Testis (tissue), 2 donors: ENCODE measurements at regions not wholly inside any gene's neighbourhood (a gene's known extent, or its start where the extent isn't known, plus 50 kb on each side); places are given as distances from the start of the nearest gene placed in this dataset.
"Not testable (repeated sequence)": the region's sequence is repeated elsewhere in the genome, so short reads cannot be mapped to it uniquely, and the experiment has no call there.

Experiments
- DNase-seq: peaks from one replicate; pipeline ENCODE4 v3.0.0-alpha.2; 2019
- H3K27ac ChIP-seq, 2 donors: fragments of 200-600 bp; sonication (generic); one replicate each; pipeline ENCODE4 v1.5.1; 2019
- H3K27me3 ChIP-seq: fragments of 200-600 bp; sonication (generic); one replicate; pipeline ENCODE4 v1.5.1; 2019
- H3K36me3 ChIP-seq: fragments of 200-600 bp; sonication (generic); one replicate; pipeline ENCODE4 v1.5.1; 2017; ENCODE audit warnings: low read depth; ENCODE audit errors: missing control alignments
- H3K4me1 ChIP-seq: fragments of 200-600 bp; sonication (generic); one replicate; pipeline ENCODE4 v1.5.1; 2019
- H3K4me3 ChIP-seq, 2 donors: fragments of 200-600 bp; sonication (generic); one replicate each; pipeline ENCODE4 v1.5.1; 2017 to 2019
- H3K9me3 ChIP-seq: fragments of 200-600 bp; sonication (generic); one replicate; pipeline ENCODE4 v1.5.1; 2017
- POLR2A ChIP-seq: fragments of 450-650 bp; IDR thresholded peaks from one replicate; pipeline ENCODE4 v1.6.1; 2017; ENCODE audit warnings: antibody characterized with exemption, mild to moderate bottlenecking, moderate library complexity
- WGBS, 2 donors: methylation state at CpG; one replicate each; pipeline ENCODE4 v1.1.5; 2018; 5-methylcytosine and 5-hydroxymethylcytosine counted together
- intact Hi-C: fragments of 100-400 bp; cut with DNase I; formaldehyde crosslinking; loops from one replicate; pipeline ENCODE4 v1.15.1; 2023; ENCODE audit warnings: low total_unique reads
- TF ChIP-seq, protein P1 (sequence below), 3 experiments: fragments of 450-650 bp in 2 of 3; fragments of 200-600 bp in 1 of 3; sonication (generic) in 1 of 3; IDR thresholded peaks; one replicate each; pipeline ENCODE4 v1.5.1; 2016 to 2019; ENCODE audit warnings: antibody characterized with exemption in 3 of 3, mild to moderate bottlenecking in 2 of 3, moderate library complexity in 1 of 3

DNA sequence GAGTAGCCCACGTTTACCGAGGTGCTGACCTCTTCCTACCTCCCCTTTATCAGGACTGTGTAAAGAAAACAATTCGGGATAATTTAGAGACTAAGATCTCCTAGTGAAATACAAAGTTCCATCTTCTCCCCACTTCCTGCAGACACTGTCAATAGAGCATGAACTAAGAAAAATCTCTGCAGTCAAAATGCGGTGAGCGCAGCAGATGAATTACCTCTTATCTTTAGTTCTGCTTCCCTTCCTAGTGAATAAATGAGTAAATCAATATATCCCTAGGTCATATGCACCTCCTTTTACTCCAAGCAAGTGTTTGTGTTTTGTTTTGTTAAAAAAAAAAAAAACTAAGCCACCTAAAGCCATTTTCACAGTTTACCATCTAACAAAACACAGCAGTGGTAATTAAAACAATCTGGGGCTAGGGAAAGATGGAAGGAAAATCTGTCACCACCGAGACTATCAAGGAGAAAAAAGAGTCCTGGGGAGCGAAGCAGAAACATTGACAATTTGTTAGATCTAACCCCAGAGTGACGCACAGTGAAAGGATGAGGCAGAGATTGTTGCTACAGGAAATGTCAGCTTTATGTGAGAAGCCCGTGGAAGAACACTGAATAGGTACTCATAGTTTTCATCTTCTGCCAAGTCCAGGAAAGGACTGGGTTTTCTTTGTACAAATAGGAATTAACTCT, 159.4 kb upstream of the SPTLC3 start:
- Histone ChIP-seq H3K9me3 (no peaks in the 10 kb centered on the region), H3K4me3 (no peak overlapping the region), H3K27me3 (no peaks in the 10 kb centered on the region), H3K27ac (no peak overlapping the region), H3K36me3 (no peaks in the 10 kb centered on the region), H3K4me1 (no peaks in the 10 kb centered on the region)
- TF ChIP-seq POLR2A: no peak
- TF ChIP-seq, protein P1, sequence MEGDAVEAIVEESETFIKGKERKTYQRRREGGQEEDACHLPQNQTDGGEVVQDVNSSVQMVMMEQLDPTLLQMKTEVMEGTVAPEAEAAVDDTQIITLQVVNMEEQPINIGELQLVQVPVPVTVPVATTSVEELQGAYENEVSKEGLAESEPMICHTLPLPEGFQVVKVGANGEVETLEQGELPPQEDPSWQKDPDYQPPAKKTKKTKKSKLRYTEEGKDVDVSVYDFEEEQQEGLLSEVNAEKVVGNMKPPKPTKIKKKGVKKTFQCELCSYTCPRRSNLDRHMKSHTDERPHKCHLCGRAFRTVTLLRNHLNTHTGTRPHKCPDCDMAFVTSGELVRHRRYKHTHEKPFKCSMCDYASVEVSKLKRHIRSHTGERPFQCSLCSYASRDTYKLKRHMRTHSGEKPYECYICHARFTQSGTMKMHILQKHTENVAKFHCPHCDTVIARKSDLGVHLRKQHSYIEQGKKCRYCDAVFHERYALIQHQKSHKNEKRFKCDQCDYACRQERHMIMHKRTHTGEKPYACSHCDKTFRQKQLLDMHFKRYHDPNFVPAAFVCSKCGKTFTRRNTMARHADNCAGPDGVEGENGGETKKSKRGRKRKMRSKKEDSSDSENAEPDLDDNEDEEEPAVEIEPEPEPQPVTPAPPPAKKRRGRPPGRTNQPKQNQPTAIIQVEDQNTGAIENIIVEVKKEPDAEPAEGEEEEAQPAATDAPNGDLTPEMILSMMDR (IDR thresholded peaks at IDR 0.05): no peak
- DNase-seq: no peak
- WGBS, 2 donors: 42 to 57% methylated on average over 9 of the region's 9 CpGs
- intact Hi-C loops: no loop called here

DNA sequence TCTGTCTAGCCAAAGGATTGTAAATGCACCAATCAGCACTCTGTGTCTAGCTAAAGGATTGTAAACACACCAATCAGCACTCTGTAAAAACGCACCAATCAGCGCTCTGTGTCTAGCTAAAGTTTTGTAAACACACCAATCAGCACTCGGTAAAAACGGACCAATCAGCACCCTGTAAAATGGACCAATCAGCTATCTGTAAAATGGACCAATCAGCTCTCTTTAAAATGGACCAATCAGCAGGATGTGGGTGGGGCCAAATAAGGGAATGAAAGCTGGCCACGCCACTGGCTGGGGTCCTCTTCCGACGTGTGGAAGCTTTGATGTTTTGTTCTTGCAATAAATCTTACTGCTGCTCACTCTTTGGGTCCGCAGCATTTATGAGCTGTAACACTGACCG, 151.1 kb upstream of the SPTLC3 start:
- DNase-seq: peak; percentile 63
- H3K27me3 ChIP-seq, H3K4me1 ChIP-seq, intact Hi-C loops, H3K9me3 ChIP-seq, H3K36me3 ChIP-seq, H3K27ac ChIP-seq: not testable (repeated sequence)
- H3K4me3 ChIP-seq: peak overlapping the region in 1 of 2 donors; percentile 18
- WGBS, 2 donors: 80% methylated on average over 9 of the region's 9 CpGs

DNA sequence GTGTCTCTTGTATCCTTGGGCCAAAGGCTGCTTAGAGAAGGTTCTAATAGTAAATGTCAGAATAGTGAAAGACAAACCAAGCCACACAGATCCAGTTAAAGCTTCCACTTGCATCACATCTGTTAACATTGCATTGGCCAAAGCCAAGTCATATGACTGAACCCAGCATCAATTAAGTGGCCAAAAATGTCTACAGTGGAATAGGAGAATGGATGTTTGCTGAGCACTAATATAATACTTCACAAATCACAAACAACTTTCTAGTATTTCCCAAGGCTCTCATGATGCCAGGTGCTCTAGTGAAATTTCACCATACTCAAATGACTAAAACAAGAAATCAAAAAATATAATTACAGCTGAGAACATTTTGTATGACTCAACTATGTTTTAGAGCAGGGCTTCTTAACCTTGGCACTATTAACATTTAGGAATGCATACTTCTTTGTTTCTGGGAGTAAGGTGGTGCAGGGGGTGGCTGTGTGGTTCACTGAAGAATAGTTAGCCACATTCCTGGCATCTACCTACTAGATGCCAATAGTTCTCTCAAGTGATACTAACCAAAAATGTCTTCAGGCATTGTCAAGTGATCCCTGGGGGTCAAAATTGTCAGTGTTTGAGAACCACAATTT, 148.0 kb upstream of the SPTLC3 start:
- intact Hi-C loops: no loop called here
- Histone ChIP-seq H3K9me3 (no peaks in the 10 kb centered on the region), H3K27ac (no peak overlapping the region), H3K4me1 (no peaks in the 10 kb centered on the region), H3K4me3 (no peak overlapping the region), H3K27me3 (no peaks in the 10 kb centered on the region), H3K36me3 (no peaks in the 10 kb centered on the region)
- DNase-seq: no peak
- TF ChIP-seq, protein P1 (IDR thresholded peaks at IDR 0.05): no peak
- TF ChIP-seq POLR2A: no peak

DNA sequence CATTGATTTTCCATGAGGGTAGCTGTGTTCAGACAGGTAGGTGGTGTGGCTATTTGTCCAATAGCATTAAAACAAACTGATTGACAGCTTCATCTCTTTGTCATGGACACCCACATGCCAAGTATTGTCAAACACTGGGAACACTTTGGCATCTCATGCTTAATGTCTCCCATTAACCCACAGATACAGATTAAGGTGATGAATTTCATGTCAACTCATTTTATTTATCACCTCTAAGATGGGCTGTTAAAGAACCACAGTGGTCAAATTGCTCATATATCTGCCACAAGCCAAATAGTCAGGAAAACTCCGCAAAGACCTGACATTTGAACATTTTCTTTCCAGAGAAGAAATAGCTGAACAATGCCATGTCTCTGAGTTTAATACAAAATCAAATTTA, 139.1 kb upstream of the SPTLC3 start:
- Histone ChIP-seq H3K27me3 (no peaks in the 10 kb centered on the region), H3K4me1 (no peaks in the 10 kb centered on the region), H3K27ac (no peak overlapping the region), H3K36me3 (no peaks in the 10 kb centered on the region), H3K9me3 (no peaks in the 10 kb centered on the region), H3K4me3 (no peak overlapping the region)
- WGBS, 2 donors: 72 to 77% methylated on average over 1 of the region's 1 CpG
- intact Hi-C loops: no loop called here
- TF ChIP-seq, protein P1 (IDR thresholded peaks at IDR 0.05): no peak
- no peak for TF ChIP-seq POLR2A
- no peak for DNase-seq

DNA sequence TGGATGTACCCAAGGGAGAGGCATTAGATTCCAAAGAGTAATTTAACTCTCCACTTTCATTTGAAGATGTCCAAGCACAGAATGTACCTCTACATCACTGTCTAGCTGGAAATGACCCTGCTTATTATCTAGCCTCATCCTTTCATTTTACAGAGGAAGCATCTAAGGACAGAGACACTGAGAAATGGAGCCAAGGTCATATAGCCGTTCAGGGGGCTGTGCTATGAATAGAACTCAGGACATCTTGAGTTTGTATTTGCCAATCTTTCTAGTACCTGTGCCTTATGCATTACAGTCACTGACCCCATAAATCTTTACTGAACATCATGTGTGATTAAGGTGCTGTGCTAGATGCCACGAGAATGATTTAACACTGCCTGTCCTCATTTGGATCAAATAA, 138.2 kb upstream of the SPTLC3 start:
- Histone ChIP-seq H3K27ac (no peak overlapping the region), H3K4me1 (no peaks in the 10 kb centered on the region), H3K9me3 (no peaks in the 10 kb centered on the region), H3K36me3 (no peaks in the 10 kb centered on the region), H3K4me3 (no peak overlapping the region), H3K27me3 (no peaks in the 10 kb centered on the region)
- intact Hi-C loops: no loop called here
- no peak for DNase-seq
- WGBS, 2 donors: 31 to 54% methylated on average over 2 of the region's 2 CpGs
- TF ChIP-seq, protein P1 (IDR thresholded peaks at IDR 0.05): no peak
- TF ChIP-seq POLR2A: no peak
